Ovary (tissue), 1 donor: ENCODE measurements at regions not wholly inside any gene's neighbourhood (a gene's known extent, or its start where the extent isn't known, plus 50 kb on each side); places are given as distances from the start of the nearest gene placed in this dataset.

Source experiments
- EP300 ChIP-seq: sonication (generic); formaldehyde crosslinking; IDR thresholded peaks from one replicate; pipeline ENCODE4 v1.6.1; 2017; ENCODE audit warnings: antibody characterized with exemption
- POLR2A ChIP-seq: fragments of 450-650 bp; IDR thresholded peaks from one replicate; pipeline ENCODE4 v1.6.1; 2017; ENCODE audit warnings: antibody characterized with exemption, mild to moderate bottlenecking, moderate library complexity

GRCh38 chr11:31873124-31873523 lies 62.0 kb upstream of the PAX6 start:
- no peak for TF ChIP-seq POLR2A
- no peak for TF ChIP-seq EP300
